ENCODE measurements at regions not wholly inside any gene's neighbourhood (a gene's known extent, or its start where the extent isn't known, plus 50 kb on each side); places are given as distances from the start of the nearest gene placed in this dataset.

GRCh38 chr7:21365866-21366624, 61.8 kb upstream of the SP4 start:
- no peak for DNase-seq

- no peak for DNase-seq
Measured at GRCh38 chr7:21367081-21367480, 60.8 kb upstream of the SP4 start.

GRCh38 chr7:21367537-21367936, 60.3 kb upstream of the SP4 start:
- DNase-seq, result no peak

GRCh38 chr7:21368317-21368716, 59.6 kb upstream of the SP4 start:
- no peak for DNase-seq

- no peak for DNase-seq
Measured at GRCh38 chr7:21370283-21370982, 57.5 kb upstream of the SP4 start.

GRCh38 chr7:21371360-21371759, 56.5 kb upstream of the SP4 start:
- DNase-seq, result no peak

GRCh38 chr7:21373031-21373430, 54.9 kb upstream of the SP4 start:
- DNase-seq, result no peak

GRCh38 chr7:21374134-21374533, 53.7 kb upstream of the SP4 start:
- DNase-seq, result no peak

- no peak for DNase-seq
Measured at GRCh38 chr7:21377545-21377944, 50.3 kb upstream of the SP4 start.

Data from right kidney (tissue), 1 donor.